ENCODE measurements at regions not wholly inside any gene's neighbourhood (a gene's known extent, or its start where the extent isn't known, plus 50 kb on each side); places are given as distances from the start of the nearest gene placed in this dataset.

DNA sequence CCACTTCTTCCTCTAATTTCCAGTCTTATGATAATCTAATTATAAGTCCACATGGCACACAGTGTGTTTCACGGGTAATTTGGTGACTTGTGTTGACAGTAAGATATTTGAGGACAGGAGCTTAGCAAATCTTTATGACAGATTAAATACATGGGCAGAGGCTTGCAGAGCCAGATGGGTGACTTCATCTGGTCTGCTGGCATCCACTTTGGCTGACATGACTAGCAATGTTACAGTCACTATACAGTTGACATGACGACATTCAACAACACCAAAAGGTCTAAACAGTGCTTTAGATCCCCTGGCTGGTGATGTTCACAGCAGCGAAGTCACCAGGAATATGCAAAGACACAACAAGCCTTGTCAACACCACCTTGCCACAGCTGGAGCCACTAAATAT, 147.2 kb downstream of the ETS2 start:
- DNase-seq = no peak

DNA sequence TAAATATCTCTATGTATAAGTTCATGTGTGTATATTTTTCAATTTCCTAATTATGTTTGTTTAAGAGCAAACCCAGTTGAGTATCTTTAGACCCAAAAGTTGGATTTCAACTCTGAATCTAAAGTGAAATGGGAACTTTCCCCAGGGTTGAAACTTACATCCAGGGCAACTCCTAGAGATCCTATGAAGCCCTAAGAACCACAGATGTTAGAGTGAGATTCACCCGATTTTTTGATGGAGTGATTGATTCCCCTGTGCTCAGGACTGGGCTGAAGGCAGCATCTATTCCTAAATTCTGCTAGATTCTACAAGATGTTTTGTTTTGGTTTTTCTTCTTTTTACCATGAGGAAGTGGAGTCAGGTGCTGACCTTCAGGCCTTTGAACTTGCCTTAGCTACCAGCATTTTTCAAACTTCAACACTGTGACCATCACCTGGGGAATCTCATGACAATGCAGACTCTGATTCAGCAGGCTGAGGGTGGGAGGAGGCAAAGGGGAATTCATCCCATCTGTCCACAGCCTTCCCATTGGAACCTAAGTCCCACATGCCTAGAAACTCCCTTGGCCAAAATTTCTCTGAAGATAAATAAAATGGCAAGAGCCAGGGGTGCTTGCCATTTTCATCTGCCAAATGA, 145.5 kb downstream of the ETS2 start:
- DNase-seq = no peak

GRCh38 chr21:38950435-38951094, 144.8 kb downstream of the ETS2 start:
- no peak for DNase-seq

GRCh38 chr21:38949070-38949380, 143.3 kb downstream of the ETS2 start:
- DNase-seq = no peak

- DNase-seq = no peak
Observed at GRCh38 chr21:38948377-38949069, 142.8 kb downstream of the ETS2 start.

DNA sequence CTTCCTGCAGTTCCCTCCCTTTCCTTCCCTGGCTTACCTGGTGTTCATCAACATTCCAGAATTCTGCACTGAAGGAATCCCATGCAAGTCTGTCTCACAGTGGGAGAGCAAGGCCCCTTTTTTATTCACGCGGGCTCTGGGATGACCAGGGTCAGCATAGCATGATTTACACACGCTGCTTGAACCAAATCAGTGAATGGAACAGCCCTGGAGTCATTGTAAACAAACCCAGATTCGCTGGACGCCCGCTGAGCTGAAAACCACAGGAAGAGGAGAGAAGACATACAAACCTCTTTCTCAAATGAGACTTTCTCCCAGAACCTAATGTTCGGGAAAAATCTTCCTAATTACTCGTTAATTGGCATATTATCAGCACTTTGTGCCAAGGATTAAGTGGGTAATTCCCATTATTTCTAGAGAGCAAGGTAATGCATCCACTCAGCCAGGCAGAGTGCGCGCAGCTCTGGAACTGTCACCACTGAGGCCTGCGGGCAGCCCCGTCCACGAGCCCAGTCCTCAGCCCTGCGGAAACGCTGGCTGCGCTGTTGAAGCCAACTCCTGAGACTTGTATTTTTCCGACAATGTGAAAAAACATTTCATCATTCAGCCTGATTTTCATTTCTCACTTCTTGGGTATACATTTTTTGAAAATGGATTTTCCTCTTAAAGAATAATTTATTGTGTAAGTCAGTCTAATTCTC, 140.0 kb downstream of the ETS2 start:
- no peak for DNase-seq

GRCh38 chr21:38944903-38945302, 139.2 kb downstream of the ETS2 start:
- no peak for DNase-seq

DNA sequence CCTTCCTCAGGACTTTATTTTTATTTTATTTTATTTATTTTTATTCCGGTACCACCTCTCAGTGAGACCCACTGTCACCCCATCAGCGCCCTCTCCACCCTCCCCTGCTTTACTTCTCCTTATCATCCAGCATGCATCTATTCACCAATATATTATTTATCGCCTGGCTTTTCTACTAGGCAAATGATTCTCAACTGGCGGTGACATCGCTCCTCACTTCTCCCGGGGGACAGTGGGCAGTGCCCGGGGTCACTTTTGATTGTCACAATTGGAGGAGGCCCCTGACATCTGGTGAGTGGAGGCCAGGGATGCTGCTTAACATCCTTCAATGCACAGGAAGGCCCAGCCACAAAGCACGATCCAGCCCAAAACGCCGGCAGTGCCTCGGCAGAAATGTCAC, 138.7 kb downstream of the ETS2 start:
- no peak for DNase-seq

DNA sequence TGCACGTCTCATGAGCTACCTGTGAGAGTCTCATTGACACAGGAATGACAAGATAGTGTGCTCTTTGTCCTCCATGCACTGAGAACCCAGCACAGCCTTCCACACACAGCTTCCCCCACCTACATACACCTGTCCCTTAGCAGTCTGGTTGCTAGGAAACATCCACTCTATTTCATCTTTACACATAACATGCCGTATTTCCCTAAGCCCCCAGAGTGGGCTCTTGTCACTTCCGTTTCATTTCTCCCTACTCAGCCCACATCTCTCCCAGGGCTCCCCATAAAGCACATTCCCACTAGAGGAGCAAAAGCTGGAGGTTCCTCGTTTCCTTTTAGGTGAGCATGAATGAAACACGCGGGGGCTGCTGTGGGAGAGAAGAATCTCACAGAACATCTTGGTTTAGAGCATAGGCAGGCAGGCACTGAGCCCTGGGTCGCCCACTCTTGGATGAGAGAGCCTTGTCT, 137.1 kb downstream of the ETS2 start:
- DNase-seq = no peak

- no peak for DNase-seq
Observed at GRCh38 chr21:38938769-38939168, 133.0 kb downstream of the ETS2 start.

DNA sequence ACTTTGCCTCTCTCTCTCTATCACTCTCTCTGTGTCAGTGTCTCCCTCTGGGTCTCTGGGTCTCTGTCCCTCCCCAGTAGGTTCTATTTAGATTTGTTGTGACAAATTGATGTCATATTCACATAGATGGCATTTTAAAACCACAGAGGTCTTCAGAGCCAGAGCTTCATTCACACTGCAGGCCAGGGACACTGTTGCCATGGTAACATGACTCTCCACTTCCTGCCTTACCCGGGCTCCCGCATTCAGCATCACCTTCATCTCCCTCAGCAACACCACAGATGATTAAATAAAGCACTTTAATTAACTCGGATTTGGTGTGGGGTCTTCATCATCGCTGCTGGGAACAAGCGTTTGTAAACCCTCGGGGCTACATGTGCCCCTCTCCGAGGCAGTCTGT, 132.6 kb downstream of the ETS2 start:
- DNase-seq = no peak

DNA sequence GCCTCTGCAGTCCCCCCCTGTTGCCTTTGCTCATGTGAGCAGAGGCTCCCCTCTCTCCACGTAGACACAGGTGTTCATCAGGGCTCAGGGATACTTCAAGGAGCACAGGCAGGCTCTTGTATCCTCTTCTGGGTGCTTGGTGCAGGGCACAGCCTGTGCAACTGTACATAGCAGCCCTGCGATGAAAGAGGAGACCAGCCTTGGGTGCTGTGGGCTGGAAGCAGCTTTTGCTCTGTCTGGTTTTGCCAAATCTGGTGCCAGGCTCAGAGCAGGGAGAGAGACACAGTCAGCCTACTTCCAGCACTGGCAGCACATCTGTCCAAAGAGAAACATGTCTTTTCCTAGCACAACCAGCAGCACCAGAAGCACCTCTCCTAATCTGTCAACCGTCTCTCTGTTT, 132.1 kb downstream of the ETS2 start:
- no peak for DNase-seq

DNA sequence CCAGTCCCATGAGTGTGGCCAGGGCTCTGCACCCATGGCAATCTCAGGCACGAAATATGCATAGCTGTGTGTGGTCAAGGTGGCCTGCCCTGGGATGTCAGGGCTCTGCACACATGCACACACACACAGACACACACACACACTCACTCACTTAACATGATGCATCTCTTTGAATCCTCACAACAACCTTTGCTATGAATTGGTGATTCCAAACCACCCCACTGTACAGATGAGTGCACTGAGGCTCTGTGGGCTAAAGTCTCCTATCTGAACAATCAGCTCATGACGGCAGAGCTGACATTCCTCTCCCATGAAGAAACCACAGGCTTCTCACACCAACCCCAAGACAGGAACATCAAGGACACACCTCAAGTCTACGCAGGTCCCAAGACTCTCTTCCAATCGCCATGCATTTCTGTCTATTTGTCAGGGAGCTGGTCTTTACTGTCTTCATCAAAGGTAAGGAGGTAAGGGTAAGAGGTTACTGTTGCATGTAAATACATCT, 131.6 kb downstream of the ETS2 start:
- no peak for DNase-seq

GRCh38 chr21:38936240-38936639, 130.5 kb downstream of the ETS2 start:
- DNase-seq = no peak

- DNase-seq = no peak
Observed at GRCh38 chr21:38933731-38934130, 128.0 kb downstream of the ETS2 start.

GRCh38 chr21:38931291-38931690, 125.6 kb downstream of the ETS2 start:
- no peak for DNase-seq

- no peak for DNase-seq
Observed at GRCh38 chr21:38930853-38931252, 125.1 kb downstream of the ETS2 start.

DNA sequence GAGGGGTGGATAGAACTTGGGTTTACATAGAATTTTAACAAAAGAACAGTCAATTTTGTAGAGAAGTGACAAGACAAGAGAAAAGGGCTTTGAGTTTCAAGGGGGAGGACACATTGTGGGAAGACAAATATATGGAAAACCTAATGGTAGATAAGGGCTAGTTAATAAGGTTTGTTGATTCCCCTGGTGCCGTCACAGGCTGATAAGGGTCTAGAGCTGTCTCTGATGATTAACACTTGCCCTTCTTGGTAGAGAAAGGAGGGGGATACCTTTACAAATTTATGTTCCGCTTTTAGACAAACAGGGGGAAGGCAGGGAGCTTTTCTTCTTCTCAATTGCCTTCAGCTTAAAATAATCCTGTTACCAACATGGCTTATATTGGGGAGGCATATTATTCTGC, 124.3 kb downstream of the ETS2 start:
- DNase-seq = no peak

GRCh38 chr21:38929652-38930051, 123.9 kb downstream of the ETS2 start:
- no peak for DNase-seq

DNA sequence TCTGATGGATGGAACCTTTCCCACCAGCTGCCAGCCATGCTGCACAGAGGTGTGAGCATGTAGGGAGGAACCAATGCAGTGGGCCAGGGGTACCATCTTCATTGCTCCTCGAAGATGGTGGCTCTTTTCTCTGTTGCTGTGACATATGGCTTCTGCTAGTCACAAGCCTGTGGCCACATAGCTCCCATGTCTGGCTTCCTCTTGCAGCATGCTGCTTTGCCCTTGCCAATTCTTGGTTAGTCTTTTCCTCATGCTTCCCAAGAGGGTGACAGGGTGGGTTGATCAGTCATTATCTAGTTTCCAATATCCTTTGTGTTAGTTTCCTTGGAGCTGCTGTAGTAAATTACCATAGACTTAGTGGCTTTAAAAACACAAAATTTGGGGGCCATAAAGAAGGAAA, 123.4 kb downstream of the ETS2 start:
- no peak for DNase-seq

DNA sequence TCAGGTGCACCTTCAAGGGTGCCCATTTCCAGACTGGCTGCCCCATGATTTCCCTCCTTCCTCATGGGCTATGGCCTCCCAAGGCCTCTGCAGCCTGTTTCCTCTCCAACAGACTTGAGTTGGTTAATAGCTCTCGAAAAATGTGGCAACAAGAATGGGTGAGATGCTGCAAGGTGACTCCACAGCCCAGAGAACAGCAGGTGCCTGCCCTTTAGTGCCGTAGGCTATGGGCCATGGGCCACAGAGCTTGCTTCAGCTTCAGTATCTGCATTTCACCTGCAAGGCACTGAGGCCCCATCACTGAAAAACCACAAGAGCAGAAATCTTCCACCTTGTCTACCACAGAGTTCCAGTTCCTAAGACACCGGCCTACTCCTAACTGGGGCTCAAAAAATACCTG, 122.0 kb downstream of the ETS2 start:
- no peak for DNase-seq

DNA sequence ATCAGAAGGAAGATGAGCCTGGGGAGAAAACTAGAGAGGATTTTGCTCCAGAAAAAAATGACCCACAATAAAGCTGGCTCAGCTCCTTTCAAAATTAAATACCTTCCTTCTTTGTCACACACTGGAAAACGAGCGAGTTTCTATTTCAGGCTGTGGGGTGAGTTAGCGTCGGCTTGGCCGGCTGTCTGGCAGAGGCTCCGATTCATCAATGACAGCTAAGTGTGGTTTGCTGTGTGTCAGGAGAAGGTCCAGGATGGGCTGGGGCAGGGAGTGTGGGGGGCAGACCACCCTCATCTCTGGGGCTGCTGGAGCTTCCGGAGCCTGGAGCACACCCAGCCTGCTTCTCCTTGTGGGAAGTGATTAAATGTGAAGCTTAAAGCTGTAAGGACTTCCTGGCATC, 120.2 kb downstream of the ETS2 start:
- DNase-seq = no peak

GRCh38 chr21:38925478-38925877, 119.7 kb downstream of the ETS2 start:
- DNase-seq = no peak

DNA sequence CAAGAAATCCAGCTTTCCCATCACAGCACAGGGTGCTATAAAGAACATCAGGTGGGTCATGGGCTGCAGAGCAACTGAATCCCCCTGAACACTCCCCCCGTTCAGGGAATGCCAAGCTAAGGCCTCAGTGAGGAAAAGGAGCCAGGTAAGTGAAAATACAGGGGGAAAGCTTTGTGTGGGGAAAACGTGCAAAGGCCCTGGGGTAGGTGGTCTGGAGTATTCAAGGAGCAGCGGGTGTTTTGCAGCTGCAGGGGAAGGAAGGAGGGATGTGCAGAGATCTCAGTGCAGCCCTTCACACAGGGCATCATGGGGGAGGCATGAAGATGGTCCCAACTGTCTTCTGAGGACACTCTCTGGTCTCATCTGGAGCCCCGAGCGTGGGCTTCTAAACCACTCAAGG, 119.2 kb downstream of the ETS2 start:
- DNase-seq = no peak

All from NCI-H2227 treated with DMSO at 0.1 percent for 48 hours (cell line).